SH-SY5Y (cell line): ENCODE measurements at regions not wholly inside any gene's neighbourhood (a gene's known extent, or its start where the extent isn't known, plus 50 kb on each side); places are given as distances from the start of the nearest gene placed in this dataset.

Experiments
- GATA2 ChIP-seq: IDR thresholded peaks from 2 replicates; pipeline ENCODE4 v1.6.1; 2011; ENCODE audit warnings: mild to moderate bottlenecking, low read depth, low read length
- GATA3 ChIP-seq: IDR thresholded peaks from 2 replicates; pipeline ENCODE4 v1.6.1; 2011; ENCODE audit warnings: low read depth, mild to moderate bottlenecking, low read length, moderate library complexity

DNA sequence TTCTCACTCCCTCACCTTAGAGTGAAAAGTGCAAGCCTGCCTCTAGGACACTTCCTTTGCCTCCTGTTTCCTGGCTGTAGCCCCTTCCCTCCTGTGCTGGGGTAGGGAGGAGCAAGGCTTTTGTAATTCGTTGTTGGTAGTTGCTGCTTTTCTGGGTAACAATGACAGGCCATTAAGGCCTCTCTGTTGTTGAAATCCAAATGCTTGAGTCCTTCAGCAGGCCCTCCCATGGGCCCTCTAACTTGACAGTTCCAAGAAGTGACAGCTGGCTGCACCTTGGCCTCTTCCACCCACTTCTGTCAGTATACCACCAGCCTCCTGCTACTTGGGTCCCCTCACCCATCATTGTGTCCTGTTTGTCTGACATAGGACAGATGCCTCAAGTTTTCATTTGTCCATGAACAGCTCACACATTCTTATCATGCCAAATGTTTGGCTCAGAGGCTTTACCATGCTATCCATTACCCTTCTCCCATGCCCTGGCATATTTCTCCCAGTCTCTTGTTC lies 103.7 kb upstream of the PDE3A start:
- TF ChIP-seq GATA2 = no peak
- no peak for TF ChIP-seq GATA3
